HUDEP-2 (cell line): ENCODE measurements at regions not wholly inside any gene's neighbourhood (a gene's known extent, or its start where the extent isn't known, plus 50 kb on each side); places are given as distances from the start of the nearest gene placed in this dataset.
"Not testable (repeated sequence)": the region's sequence is repeated elsewhere in the genome, so short reads cannot be mapped to it uniquely, and the experiment has no call there.

Experiments
- DNase-seq, 76 experiments: peaks; one replicate each; lab custom pipeline; 2025; ENCODE audit not compliant: unreplicated experiment in 76 of 76; lab: John Stamatoyannopoulos, UW

DNA sequence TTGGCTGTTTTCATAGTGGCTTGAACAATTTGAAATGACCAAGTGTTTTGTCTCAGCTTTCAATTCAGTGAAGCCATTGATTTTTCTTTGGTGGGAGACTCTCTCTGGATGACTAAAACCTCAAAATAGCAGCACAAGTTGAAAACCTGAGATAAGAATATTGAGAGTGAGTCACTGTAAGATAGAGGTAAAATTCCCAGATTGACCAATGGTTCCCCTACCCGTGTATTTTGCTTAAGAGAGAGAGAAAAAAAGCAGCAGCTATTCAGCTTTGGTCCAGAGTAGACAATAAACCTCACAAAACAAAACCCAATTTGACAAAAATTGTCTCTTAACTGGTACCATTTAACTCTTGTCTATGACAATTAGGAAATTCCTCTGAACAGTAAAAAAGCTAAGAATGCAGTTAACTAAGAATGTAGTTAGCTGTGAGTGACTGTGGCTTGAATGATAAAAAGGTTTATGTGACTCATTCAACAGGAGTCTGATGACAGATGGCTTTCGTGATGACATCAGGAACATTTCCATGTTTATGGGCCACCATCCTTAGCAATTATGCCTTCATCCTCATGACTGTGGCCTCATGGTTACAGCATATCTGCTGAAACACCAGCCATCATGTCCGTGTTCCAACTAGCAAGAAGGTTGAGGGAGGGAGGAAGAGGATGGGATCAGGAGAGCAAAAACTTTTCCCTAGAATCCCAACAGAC lies 356.9 kb downstream of the NDFIP2 start:
- no peak for DNase-seq

DNA sequence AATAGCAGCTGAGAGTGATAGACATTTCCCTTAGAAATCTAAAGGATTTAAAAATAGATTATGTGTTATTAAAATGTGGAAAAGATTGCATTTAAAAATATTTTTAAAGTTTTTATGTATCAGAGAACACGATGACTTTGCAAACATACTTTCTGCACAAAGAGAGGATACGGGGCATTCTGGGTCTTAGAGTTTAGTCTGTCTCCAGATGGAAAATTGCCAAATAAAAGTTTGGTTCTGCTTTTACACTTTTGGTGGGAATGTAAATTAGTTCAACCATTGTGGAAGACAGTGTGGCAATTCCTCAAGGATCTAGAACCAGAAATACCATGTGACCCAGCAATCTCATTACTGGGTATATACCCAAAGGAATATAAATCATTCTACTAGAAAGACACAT lies 355.2 kb downstream of the NDFIP2 start:
- not testable (repeated sequence) for DNase-seq

DNA sequence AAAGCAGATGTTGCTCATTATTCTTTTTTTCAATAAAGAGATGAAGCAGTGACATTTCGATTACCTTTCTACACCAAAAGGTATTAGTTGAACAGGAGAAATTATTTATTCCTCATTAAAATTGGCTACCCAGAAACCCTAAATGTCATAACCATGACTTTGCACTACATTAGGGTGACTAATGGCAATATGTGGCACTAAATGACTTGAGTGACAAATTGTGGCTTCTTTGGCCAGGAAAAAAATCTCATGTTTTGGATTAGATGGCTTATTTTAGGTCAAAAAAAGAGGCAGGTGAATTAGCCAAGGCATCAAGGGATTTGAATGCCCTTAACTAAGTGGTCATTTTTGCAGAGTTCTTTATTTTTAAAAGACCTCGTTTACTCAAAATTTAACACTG lies 353.9 kb downstream of the NDFIP2 start:
- no peak for DNase-seq

DNA sequence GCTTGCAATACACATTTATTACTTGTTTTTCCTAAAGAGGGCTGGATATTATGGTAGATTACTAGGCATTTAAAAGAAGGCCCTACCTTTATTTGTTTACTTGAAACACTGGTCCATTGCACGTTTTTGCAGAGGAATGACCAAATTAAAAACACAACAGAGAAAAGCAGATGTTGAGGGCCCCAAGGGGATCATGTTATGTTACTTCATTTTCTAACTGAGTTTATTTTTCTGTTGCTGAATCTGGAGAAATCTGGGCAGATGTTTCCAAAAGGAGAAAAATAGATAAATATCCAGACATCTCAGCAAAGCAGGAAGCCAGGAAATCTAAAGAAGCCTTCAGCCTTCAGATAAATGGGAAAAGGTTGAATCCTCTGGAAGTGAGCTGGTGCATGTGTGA lies 353.0 kb downstream of the NDFIP2 start:
- no peak for DNase-seq

DNA sequence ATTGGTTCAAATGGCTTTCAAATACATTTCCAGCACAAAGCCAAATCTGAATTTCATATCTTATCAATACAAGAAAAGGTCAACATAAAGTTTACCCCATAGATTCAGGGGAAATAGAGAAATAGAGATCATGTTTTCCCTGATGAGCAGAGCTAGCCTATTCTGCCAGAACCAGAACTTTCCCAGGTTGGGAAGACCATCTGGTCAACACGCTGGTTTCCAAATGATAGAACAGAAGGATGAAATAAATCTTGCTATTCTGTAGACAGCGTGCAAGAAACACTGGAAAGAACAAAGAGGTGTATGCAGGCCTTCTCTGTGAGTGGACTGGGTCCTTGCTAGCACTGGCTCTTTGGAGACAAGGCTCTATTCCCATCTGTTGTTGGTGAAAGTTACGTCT lies 350.6 kb downstream of the NDFIP2 start:
- DNase-seq, result no peak

DNA sequence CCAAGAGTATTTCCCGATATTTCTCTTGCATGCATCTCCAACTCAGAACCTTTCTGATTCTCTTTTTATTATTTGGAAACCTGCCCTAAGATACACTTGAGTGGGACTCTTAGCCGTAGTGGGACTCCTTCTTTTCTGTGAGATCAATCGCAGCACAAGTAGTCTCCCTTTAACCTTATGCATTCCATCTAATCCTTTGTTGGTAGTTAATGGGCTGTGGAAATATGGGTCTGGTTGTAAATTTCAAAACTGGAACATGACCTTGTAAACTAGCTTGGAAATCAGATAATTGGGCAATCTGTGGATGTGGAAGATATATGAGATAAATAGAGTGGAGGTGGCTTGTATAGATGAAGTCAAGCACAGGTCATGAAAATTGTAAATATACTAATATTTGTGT lies 350.0 kb downstream of the NDFIP2 start:
- DNase-seq, result no peak

DNA sequence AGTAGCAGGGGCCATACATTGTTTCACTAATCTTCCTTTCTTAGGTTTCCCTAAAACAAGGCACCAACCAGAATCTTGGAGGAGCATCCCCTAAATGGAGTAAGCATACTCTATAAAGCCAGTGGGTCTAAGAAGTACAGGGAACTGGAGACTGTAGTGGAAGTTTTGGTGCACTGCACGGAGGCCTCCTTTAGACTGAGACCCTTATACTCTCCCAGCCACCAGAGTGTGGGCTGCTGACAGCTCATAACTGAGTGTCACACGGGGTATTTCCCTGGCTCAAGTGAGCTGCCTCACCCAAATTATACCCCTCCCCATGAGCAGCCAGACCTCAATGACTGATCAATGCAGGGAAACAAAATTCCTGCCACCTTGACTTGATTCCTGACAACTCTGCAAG lies 349.5 kb downstream of the NDFIP2 start:
- DNase-seq, result no peak

DNA sequence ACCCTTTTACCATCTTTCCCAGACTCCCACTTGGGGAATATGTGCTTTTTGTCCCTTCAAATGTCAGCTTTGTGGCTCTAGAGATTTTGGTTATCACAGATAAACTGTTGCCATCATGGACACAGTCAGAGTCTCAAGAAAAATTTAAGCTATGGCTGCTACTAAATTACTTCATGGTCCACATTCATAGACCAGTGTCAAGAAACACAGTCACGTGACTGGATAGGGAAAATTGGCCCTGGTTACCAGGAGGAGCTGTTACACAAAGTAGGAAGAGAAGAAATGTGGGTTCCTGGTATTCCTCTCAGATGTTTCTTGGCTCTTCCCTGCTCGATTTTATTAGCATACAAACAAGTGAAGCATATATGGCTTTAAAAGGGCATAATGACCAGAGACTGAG lies 348.9 kb downstream of the NDFIP2 start:
- DNase-seq, result no peak

DNA sequence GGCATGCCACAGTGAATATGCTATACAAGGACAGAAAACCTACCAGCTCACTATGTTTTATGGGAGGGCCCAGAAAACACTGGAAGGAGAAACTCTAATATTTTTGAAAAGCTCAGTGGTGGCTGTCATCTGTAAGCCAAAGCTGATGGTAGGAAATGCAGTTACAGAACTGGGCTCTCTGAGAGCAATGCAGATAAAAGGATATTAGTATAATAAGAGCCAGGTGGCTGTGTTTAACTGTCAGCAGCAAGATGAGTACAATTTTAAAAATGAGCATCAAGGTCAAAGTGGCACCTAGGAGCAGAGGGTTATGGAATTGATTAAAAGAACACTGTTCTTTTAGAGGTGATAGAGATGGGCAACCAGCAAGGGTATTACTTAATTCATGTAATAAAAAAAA lies 345.0 kb downstream of the NDFIP2 start:
- DNase-seq, result no peak

DNA sequence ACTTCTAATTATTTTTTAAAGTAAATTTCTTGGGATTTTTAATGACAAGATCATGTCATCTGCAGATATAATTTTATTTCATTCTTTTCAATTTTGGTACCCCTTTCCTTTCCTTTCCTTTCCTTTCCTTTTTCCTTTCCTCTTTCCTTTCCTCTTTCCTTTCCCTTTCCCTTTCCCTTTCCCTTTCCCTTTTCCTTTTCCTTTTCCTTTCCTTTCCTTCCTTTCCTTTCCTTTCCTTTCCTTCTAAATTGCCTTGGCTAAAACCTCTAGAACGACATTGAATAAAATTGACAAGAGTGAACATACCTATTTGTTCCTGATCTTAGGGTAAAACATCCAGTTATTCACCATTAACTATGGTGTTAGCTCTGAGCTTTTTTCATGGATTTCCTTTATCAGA lies 334.1 kb downstream of the NDFIP2 start:
- DNase-seq, result no peak

DNA sequence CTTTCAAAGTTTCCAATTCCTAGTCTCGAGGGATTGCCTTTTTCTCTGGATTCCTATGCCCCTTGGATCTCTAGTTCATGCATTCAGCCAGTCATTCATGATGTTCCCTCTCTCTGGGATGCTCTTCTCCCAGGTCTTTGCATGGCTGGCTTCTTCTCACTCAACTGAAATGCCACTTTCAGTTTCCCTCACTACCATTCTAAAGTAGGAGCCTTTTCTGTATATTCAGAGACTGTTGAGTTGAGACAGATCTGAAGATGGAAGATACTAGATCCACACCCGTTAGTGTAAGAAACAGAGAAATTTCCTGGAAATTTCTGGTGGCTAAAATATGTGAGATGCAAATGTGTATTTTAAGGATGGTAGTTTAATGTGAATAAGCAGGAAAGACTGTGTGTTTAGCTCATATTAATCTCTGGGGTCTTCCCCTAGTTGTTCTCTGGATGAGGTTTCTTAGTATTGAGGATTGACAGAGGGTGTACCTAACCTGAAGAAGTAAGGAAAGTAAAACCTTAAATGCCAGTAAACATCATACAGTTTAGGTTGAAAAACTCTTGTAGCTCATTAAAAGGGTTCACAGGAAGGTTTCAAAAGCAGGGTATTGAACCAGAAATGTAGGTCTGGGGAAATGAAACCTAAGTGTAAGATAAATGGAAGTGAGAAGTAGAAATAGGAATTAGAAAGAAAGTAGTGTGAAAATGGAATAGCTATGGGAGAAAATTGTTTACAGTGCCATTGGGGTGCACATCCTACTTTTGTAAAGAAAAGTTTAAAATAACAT lies 331.3 kb downstream of the NDFIP2 start:
- DNase-seq, result no peak

DNA sequence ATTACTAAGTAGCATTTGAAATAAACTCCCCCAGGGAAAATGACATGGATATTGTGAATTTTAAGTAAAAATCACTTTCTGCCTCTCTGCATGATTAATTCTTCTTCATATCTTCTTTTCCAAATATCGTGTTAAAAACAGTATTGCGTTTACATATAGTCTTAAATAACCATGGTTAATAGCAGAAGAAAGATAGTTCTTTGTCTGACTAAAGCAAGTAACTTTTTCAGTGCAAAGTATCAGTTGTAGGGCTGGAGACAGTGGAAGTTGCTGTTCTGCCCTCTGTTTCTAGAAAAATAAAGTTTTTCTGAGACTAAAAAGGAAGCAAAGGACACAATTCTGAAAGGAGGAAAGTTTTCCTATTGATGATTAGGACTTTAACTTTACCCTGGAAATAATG lies 330.2 kb downstream of the NDFIP2 start:
- no peak for DNase-seq

DNA sequence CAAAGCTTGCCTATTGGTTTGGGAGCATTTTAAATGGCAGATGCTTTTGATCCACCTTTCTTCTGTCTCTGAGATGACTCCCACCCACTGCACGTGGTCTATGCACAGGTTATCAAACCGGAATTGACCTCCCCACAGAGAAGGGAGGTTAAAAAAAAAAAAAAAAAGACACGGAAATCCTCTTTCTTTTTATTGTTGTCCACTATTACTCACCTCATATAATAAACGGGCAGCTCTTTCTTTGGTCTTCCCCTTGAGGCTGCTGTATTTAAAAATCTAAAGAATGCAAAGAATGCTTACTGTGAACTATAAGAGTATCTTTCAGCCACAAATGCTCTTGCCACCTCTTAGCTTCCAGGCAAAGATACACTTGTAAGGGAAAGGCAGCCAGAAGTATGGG lies 329.7 kb downstream of the NDFIP2 start:
- DNase-seq, result no peak

DNA sequence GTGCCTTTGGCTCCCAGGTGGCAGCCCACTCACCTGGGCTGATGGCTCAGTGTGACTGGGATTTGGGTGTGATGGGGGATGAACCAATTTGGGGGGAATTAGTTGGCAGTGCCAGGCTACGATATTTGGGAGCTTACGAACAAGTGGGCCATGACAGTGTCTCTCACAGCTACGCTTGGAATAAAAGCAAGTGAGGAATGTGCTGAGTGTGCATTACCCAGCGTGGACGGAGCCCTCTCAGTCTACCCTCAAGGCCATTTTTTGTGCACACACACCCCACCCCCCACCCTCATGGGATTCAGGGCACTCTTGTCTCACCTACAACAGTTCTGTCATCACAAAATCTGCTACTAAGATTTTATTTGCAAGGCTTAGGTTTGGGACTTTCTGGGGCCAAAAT lies 329.1 kb downstream of the NDFIP2 start:
- no peak for DNase-seq

DNA sequence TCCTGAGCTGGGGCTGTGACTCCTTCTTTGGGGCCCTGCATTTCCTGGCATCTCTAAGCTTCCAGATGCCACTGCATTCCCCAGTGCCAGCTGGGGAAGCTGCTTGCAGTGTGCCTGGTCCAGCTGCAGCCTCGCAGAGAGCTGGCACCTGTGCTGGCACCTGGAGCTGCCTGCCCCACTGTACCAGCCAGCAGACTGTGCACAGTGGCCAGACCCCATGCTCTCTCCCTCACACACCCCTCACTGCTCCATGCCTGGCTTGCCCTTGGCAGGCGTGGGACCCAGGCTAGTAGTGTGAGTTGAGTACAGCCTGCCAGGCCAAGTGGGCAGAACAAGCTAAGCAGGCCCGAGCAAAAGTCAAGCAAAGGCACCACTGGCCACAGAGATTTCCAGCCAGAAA lies 327.5 kb downstream of the NDFIP2 start:
- no peak for DNase-seq

DNA sequence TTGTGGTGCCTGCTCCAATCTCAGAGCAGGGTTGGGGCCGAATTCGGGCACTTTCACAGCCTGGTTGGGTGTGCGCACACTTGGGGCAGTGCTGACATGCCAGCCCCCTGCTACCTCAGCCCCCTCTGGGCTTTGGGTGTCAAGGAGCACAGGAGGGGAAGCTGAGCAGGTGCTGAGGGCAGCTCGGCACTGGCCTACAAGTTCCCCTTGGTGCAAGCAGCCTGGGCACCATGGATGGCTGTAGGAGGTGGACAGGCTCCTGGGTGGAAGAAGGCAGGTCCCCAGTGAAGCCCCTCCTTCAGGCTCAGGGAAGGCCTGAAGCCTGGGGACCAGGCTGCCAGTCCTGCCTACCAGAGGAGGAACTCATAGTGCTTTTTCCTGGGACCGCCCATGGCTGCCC lies 326.6 kb downstream of the NDFIP2 start:
- DNase-seq, result no peak

DNA sequence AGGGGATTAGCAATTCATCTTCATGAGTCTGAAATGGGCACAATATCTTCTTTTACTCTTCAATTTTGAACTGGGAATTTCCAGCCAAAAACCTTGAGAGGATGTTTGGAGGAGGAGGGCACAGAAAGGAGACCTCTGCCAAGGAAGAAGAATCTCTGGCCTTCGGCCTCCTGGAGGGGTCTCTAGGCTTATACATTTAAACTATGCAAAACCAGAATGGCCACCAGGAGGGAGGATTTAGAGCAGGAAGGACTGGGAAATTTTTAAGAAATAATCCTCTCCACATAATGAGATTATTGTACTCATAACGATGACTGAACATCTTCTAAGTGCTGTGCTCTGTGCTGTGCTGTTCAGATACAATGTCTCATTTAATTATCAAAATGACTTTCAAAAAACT lies 325.9 kb downstream of the NDFIP2 start:
- DNase-seq, result no peak

DNA sequence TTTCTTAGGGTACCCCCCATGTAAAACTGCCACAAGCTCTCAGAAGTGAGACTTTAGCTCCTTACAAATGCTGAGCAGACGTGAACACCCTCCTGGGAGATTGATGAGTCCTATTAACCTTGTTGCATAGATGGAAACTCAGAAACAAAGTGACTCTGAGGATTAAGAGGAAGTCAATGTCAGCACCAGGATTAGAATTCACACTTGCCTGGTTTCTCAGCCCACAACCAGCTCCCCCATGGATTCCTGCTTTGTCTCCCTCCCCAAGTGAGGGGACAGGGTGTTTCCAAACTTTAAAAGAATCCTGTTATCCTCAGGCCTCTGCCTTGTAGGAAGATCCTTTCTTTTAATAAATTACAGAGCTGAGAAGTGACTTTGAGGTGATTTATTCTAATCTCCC lies 324.4 kb downstream of the NDFIP2 start:
- DNase-seq, result no peak

DNA sequence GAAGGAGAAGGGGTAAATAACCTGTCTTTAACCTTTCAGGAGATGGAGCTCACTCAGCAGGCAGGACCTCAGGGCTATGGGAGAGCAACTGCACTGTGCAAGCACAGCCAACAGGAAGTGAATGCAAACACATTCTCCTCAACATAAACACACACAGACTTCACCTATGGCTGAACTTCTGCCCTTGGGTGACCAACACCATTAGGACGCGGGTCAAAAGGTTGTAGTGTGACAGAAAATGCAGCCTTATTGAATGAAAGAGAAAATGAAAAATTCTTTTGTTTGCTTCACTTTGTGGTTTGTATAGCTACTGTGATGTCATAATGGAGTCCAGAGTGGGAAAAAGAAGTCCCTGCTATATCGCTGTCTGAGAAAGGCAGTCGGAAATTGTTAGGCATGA lies 323.0 kb downstream of the NDFIP2 start:
- DNase-seq, result no peak

DNA sequence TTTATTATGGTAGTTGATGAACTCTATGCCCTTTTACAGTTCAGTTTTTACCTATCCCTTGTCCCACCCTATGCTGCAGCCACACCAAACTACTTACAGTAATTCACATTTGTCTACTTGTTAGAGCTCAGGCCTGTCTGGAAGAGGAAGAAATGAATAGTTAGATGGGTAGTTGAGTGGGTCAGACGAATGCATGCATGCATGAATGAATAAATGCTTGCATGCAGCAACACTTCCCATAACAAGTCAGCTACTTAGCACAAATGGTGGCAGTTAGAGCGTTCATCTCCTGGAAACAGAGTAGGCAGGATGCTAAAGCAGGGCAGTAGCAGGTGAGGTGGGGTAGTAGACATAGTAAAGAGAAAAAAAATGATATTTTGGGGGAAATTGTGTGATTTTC lies 322.3 kb downstream of the NDFIP2 start:
- no peak for DNase-seq

DNA sequence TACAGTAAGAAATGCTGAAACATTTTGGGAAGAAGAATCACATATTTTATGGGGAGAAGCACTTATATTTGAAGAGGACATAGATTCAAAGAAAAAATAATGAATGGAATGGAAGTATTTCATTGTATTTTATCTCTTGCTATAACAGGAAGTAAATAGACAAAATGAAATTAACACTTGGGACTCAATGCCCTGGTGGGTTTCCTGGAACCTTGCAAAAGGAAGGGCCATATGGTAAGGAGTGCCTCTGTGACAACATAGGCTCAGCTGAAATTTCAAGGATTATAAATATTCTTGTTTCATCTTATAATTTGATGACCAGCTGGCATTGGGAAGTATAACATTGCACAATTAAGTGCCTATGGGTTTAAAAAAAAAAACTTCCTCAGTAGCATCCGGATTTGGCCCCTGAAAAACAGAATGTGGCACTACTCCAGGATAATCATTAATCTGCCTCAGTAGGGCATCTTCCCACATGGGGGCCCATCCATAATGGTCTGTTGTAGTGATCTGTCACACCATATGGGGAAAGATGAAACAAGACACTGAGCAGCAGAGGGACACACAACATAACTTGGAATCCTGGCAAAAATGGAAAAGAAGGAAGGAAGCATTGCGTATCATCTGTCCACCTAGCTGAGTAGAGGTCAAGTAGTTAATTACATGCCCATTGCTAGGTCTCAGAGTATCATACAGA lies 321.6 kb downstream of the NDFIP2 start:
- no peak for DNase-seq
